Keratinocyte (primary cell): ENCODE measurements at regions not wholly inside any gene's neighbourhood (a gene's known extent, or its start where the extent isn't known, plus 50 kb on each side); places are given as distances from the start of the nearest gene placed in this dataset.
"Not testable (repeated sequence)": the region's sequence is repeated elsewhere in the genome, so short reads cannot be mapped to it uniquely, and the experiment has no call there.

Experiments
- DNase-seq: peaks from one replicate; pipeline ENCODE4 v3.0.0-alpha.2; 2011; ENCODE audit warnings: low read depth, missing footprints, low spot score
- FAIRE-seq: peaks from 2 replicates; lab custom pipeline; 2011; peaks lifted over from hg19 to GRCh38; lab: Jason Lieb, UNC
- H2AFZ ChIP-seq: 2 replicates; pipeline ENCODE4 v1.6.0; 2012; ENCODE audit warnings: low read length, control low read depth, inconsistent platforms; ENCODE audit not compliant: control insufficient read depth
- H3K27ac ChIP-seq: 2 replicates; pipeline ENCODE4 v1.5.1; 2011; ENCODE audit warnings: low read length; ENCODE audit not compliant: control insufficient read depth, insufficient read depth
- H3K27me3 ChIP-seq: 3 replicates; pipeline ENCODE4 v1.6.0; 2011; ENCODE audit warnings: low read length; ENCODE audit not compliant: control insufficient read depth, insufficient read depth; ENCODE audit errors: extremely low read depth
- H3K36me3 ChIP-seq, 2 experiments: 2 replicates in 1 of 2; 3 replicates in 1 of 2; pipeline ENCODE4 v1.5.1; 2011; ENCODE audit warnings: low read length in 2 of 2, mild to moderate bottlenecking in 1 of 2; ENCODE audit not compliant: control insufficient read depth in 2 of 2, insufficient read depth in 2 of 2; ENCODE audit errors: extremely low read depth in 1 of 2
- H3K4me1 ChIP-seq: 3 replicates; pipeline ENCODE4 v1.5.1; 2011; ENCODE audit warnings: low read length; ENCODE audit not compliant: control insufficient read depth, insufficient read depth; ENCODE audit errors: extremely low read depth
- H3K4me2 ChIP-seq: 3 replicates; pipeline ENCODE4 v1.6.0; 2011; ENCODE audit warnings: low read depth, low read length; ENCODE audit not compliant: control insufficient read depth, insufficient read depth; ENCODE audit errors: extremely low read depth
- H3K4me3 ChIP-seq, 3 experiments: fragments of 200-600 bp in 1 of 3; sonication (generic) in 1 of 3; 2 replicates in 2 of 3; 3 replicates in 1 of 3; pipeline ENCODE4 v1.5.1; 2011 to 2016; ENCODE audit warnings: low read length in 3 of 3, mild to moderate bottlenecking in 3 of 3, control low read depth in 2 of 3, inconsistent platforms in 1 of 3, low read depth in 1 of 3, mixed read lengths in 1 of 3, mixed run types in 1 of 3, moderate library complexity in 1 of 3; ENCODE audit not compliant: control insufficient read depth in 2 of 3, insufficient read depth in 2 of 3; ENCODE audit errors: extremely low read depth in 1 of 3
- H3K79me2 ChIP-seq: 2 replicates; pipeline ENCODE4 v1.6.0; 2012; ENCODE audit warnings: low read length; ENCODE audit not compliant: control insufficient read depth, insufficient read depth
- H3K9ac ChIP-seq: 3 replicates; pipeline ENCODE4 v1.6.0; 2011; ENCODE audit warnings: low read length; ENCODE audit not compliant: control insufficient read depth, insufficient read depth; ENCODE audit errors: extremely low read depth
- H3K9me1 ChIP-seq: 3 replicates; pipeline ENCODE4 v1.6.0; 2011; ENCODE audit warnings: low read length; ENCODE audit not compliant: control insufficient read depth, insufficient read depth; ENCODE audit errors: extremely low read depth
- H3K9me3 ChIP-seq: 2 replicates; pipeline ENCODE4 v1.5.1; 2012; ENCODE audit warnings: low read depth, low read length; ENCODE audit not compliant: control insufficient read depth
- H4K20me1 ChIP-seq: 3 replicates; pipeline ENCODE4 v1.6.0; 2011; ENCODE audit warnings: low read length; ENCODE audit not compliant: control insufficient read depth, insufficient read depth; ENCODE audit errors: extremely low read depth
- CTCF ChIP-seq, 3 experiments: IDR thresholded peaks in 1 of 3; conservative IDR thresholded peaks in 1 of 3; optimal IDR thresholded peaks in 1 of 3; 2 replicates in 2 of 3; 3 replicates in 1 of 3; pipeline versions ENCODE3 to v1.5.1; 2011; ENCODE audit warnings: low read length in 3 of 3, mild to moderate bottlenecking in 3 of 3, moderate library complexity in 2 of 3, control low read depth in 1 of 3, inconsistent platforms in 1 of 3; ENCODE audit not compliant: insufficient read depth in 2 of 3; ENCODE audit errors: extremely low read depth in 1 of 3
- EZH2 ChIP-seq: IDR thresholded peaks from one replicate; pipeline ENCODE4 v1.6.1; 2012; ENCODE audit warnings: inconsistent platforms, mild to moderate bottlenecking, low read length, moderate library complexity
- dilution Hi-C: fragments of 300-500 bp; cut with MboI; formaldehyde crosslinking; loops from one replicate; pipeline ENCODE4 v1.7.0; 2020; ENCODE audit warnings: low sequenced_read_pairs; ENCODE audit not compliant: extremely low pct_ligation_motif_present

- no peaks in the 10 kb centered on the region for H3K9me1 ChIP-seq
- no peaks in the 10 kb centered on the region for H3K4me1 ChIP-seq
- H3K4me3 ChIP-seq: no peak overlapping the region
- no peaks in the 10 kb centered on the region for H3K36me3 ChIP-seq
- no peak overlapping the region for H3K9ac ChIP-seq
- FAIRE-seq (no peak), DNase-seq (no peak)
- dilution Hi-C loops: no loop called here
- no peaks in the 10 kb centered on the region for H4K20me1 ChIP-seq
- no peak for TF ChIP-seq CTCF (optimal IDR thresholded peaks at IDR 0.05 in 1 of 3, IDR thresholded peaks at IDR 0.05 in 1 of 3, conservative IDR thresholded peaks at IDR 0.05 in 1 of 3; ENCODE audit: extremely low read depth in 1 of 3, insufficient read depth in 2 of 3, low read length in 3 of 3)
- no peak for TF ChIP-seq EZH2
- H3K4me2 ChIP-seq: no peak overlapping the region
- H3K27me3 ChIP-seq: no peaks in the 10 kb centered on the region
- H2AFZ ChIP-seq: no peak overlapping the region
- no peaks in the 10 kb centered on the region for H3K9me3 ChIP-seq
- H3K27ac ChIP-seq: no peak overlapping the region
- no peaks in the 10 kb centered on the region for H3K79me2 ChIP-seq
Observed at GRCh38 chr3:193046371-193046770, 128.7 kb upstream of the MB21D2 start.

- H3K27ac ChIP-seq, DNase-seq, H3K4me3 ChIP-seq, H4K20me1 ChIP-seq, H3K4me2 ChIP-seq, H3K79me2 ChIP-seq, H3K9me3 ChIP-seq, H3K9me1 ChIP-seq, H2AFZ ChIP-seq, H3K4me1 ChIP-seq, H3K9ac ChIP-seq, H3K36me3 ChIP-seq, FAIRE-seq, H3K27me3 ChIP-seq, dilution Hi-C loops: not testable (repeated sequence)
Observed at GRCh38 chr3:193047461-193047860, 129.8 kb upstream of the MB21D2 start.

GRCh38 chr3:193048127-193048526, 130.5 kb upstream of the MB21D2 start:
- Histone ChIP-seq H3K79me2 (no peaks in the 10 kb centered on the region), H3K4me1 (no peaks in the 10 kb centered on the region), H2AFZ (no peak overlapping the region), H3K9me3 (no peaks in the 10 kb centered on the region), H3K9me1 (no peaks in the 10 kb centered on the region), H3K4me2 (no peak overlapping the region), H3K27ac (no peak overlapping the region), H3K27me3 (no peaks in the 10 kb centered on the region), H4K20me1 (no peaks in the 10 kb centered on the region), H3K9ac (no peak overlapping the region), H3K4me3 (no peak overlapping the region), H3K36me3 (no peaks in the 10 kb centered on the region)
- FAIRE-seq (no peak), DNase-seq (no peak)
- dilution Hi-C loops: no loop called here
- TF ChIP-seq CTCF (optimal IDR thresholded peaks at IDR 0.05 in 1 of 3, IDR thresholded peaks at IDR 0.05 in 1 of 3, conservative IDR thresholded peaks at IDR 0.05 in 1 of 3; ENCODE audit: extremely low read depth in 1 of 3, insufficient read depth in 2 of 3, low read length in 3 of 3): no peak
